ENCODE measurements at regions not wholly inside any gene's neighbourhood (a gene's known extent, or its start where the extent isn't known, plus 50 kb on each side); places are given as distances from the start of the nearest gene placed in this dataset.
A peak's percentile ranks its signal among the peaks of the same experiment; 100 is the strongest.

- DNase-seq, result no peak
Observed at GRCh38 chr10:78164702-78165101, 131.0 kb downstream of the RPS24 start.

GRCh38 chr10:78165172-78165571 lies 131.5 kb downstream of the RPS24 start:
- DNase-seq, result no peak

- no peak for DNase-seq
Observed at GRCh38 chr10:78165617-78166016, 132.0 kb downstream of the RPS24 start.

GRCh38 chr10:78166261-78166660 lies 132.6 kb downstream of the RPS24 start:
- no peak for DNase-seq

- no peak for DNase-seq
Observed at GRCh38 chr10:78169214-78169613, 135.6 kb downstream of the RPS24 start.

- DNase-seq, result peak; percentile 68
Observed at GRCh38 chr10:78170026-78170475, 136.4 kb downstream of the RPS24 start.

- no peak for DNase-seq
Observed at GRCh38 chr10:78171633-78172400, 138.2 kb downstream of the RPS24 start.

- no peak for DNase-seq
Observed at GRCh38 chr10:78173360-78174015, 139.8 kb downstream of the RPS24 start.

GRCh38 chr10:78175444-78176015 lies 141.9 kb downstream of the RPS24 start:
- no peak for DNase-seq

- no peak for DNase-seq
Observed at GRCh38 chr10:78176320-78177317, 143.0 kb downstream of the RPS24 start.

GRCh38 chr10:78177491-78178185 lies 144.0 kb downstream of the RPS24 start:
- DNase-seq, result no peak

- no peak for DNase-seq
Observed at GRCh38 chr10:78178397-78178796, 144.7 kb downstream of the RPS24 start.

- DNase-seq, result peak; percentile 36
Observed at GRCh38 chr10:78178940-78179339, 145.3 kb downstream of the RPS24 start.

- DNase-seq, result no peak
Observed at GRCh38 chr10:78179886-78180705, 146.4 kb downstream of the RPS24 start.

GRCh38 chr10:78181381-78182055 lies 147.9 kb downstream of the RPS24 start:
- no peak for DNase-seq

GRCh38 chr10:78182841-78183240 lies 149.2 kb downstream of the RPS24 start:
- DNase-seq, result no peak

GRCh38 chr10:78184851-78185692 lies 151.4 kb downstream of the RPS24 start:
- no peak for DNase-seq

GRCh38 chr10:78185693-78186055 lies 152.0 kb downstream of the RPS24 start:
- no peak for DNase-seq

- DNase-seq, result no peak
Observed at GRCh38 chr10:78186572-78186971, 152.9 kb downstream of the RPS24 start.

GRCh38 chr10:78187371-78187770 lies 153.7 kb downstream of the RPS24 start:
- no peak for DNase-seq

Data from fibroblast of skin of right biceps (primary cell).